Activated CD4-positive, alpha-beta T cell treated with anti-CD3 and anti-CD28 coated beads for 48 hours (primary cell): ENCODE measurements at regions not wholly inside any gene's neighbourhood (a gene's known extent, or its start where the extent isn't known, plus 50 kb on each side); places are given as distances from the start of the nearest gene placed in this dataset.
"Not testable (repeated sequence)": the region's sequence is repeated elsewhere in the genome, so short reads cannot be mapped to it uniquely, and the experiment has no call there.

Experiments used
- DNase-seq: peaks from one replicate; pipeline ENCODE4 v3.0.0-alpha.2; 2020

DNA sequence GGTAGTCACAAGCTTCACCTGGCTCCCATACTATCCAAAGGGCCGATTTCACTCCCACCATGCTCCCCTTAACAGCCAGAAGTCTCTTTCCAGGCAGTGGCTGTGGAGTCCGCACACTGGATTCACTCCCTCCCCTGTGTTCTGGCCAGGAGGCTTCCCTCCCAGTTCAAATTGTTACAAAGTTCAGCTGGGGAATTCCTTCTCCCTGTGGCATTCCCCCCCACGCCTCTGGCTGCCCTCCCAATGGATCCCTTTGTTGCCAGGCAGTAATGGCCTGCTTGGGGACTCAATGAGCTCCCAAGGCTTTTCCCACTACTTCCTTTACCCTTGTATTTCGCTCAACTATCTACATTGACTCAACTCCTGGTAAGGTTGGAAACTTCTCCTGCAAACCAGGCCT lies 1921.4 kb upstream of the PCDH20 start:
- no peak for DNase-seq

DNA sequence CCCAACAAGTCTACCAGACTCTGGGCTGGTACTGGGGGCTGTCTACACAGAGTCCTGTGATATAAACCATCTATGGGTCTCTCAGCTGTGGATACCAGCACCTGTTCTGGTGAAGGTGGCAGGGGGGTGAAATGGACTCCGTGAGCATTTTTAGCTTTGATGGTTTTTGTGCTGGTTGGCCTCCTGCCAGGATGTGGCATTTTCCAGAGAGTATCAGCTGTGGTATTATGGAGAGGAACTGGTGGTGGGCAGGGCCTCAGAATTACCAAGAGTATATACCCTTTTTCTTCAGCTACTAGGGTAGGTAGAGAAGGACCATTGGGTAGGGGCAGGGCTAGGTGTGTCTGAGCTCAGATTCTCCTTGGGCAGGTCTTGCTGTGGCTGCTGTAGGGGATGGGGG lies 1920.9 kb upstream of the PCDH20 start:
- no peak for DNase-seq

DNA sequence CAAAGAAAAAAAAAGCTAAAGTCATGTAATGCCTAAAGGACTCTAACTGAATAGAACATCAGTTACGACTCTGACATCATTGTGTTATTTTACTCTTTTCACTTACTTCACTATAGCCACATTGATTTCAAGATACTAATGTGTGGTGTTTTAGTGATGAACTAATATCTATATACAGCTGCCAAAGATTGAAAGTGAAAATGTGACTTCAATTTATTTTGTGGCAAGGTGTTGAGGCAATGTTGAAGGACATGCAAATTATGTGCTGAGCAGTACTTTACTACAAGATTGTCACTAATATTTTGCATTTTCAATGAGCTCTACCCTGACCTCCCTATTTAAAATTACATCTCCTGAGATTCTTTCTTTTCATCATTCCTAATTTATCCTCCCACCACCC lies 1911.9 kb upstream of the PCDH20 start:
- no peak for DNase-seq

DNA sequence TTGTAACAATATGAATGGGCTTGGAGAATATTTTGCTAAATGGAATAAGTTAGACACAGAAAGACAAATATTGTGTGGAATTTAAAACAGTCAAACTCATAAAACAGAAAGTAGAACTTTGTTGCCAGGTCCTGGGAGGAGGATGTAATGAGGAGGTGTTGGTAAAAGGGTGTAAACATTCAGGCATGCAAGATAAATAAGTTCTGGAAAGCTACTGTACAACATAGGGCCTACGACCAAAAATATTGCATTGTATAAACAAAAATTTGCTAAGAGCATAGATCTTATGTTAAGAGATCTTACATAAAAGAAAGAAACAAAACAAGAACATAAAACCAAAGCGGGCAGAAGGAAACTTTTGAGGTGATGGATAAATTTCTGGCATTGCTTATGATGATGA lies 1907.8 kb upstream of the PCDH20 start:
- no peak for DNase-seq

DNA sequence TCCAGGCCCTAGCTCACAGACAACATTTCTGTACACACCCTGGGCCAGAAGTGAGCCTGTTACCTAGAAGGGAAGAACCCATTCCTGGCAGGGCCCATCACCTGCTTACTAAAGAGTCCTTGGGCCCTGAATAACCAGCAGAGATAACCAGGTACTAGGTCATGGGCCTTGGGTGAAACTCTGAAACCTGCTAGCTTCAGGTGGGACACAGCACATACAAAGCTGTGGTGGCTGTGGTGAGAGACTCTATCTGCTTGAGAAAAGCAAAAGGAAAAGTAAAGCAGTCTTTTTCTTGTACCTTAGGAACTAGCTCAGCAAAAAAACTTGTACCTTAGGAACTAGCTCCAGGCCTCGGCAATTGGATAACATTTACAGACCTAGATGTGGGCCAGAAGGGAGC lies 1895.9 kb upstream of the PCDH20 start:
- DNase-seq: no peak

DNA sequence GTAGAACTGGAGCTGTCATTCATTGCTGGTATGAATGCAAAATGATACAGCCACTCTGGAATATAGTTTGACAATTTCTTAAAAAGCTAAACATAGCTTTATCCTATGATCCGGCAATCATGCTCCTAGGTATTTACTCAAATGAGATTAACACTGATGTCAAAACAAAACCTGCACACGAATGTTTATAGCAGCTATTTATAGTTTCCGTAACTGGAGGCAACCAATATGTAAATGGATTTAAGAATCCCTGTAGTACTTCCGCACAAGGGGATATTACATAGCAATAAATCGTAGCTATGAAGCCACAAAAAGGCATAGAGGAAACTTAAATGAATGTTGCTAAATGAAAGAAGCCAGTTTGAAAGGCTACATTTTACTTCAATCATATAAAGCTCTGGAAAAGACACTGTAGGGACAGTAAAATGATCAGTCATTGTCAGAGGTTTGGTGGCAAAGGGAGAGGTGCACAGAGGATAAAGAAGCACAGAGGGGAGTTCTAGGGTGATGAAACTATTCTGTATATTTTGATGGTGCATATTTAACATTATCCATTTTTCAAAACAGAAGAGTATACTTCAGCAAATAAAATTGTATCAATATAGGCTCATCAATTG lies 1893.0 kb upstream of the PCDH20 start:
- DNase-seq: no peak

DNA sequence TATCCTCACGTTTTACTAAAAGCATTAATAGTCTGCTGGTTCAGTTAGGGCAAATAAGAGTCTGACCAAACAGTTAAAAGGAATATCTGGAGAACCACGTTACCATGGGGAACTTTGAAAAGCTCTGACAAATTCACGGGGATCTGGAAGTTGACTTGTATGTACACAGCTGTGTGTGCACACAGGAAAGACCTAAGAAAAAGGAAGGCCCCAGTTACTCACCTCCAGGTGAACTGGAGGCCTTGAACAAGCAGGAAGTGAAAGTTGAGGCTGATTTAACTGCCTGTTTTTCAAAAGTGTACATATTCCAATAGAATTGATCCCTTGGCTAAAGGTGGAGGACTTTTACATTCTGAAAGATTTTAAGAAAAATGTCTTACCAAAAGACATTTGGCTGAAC lies 1891.6 kb upstream of the PCDH20 start:
- no peak for DNase-seq

DNA sequence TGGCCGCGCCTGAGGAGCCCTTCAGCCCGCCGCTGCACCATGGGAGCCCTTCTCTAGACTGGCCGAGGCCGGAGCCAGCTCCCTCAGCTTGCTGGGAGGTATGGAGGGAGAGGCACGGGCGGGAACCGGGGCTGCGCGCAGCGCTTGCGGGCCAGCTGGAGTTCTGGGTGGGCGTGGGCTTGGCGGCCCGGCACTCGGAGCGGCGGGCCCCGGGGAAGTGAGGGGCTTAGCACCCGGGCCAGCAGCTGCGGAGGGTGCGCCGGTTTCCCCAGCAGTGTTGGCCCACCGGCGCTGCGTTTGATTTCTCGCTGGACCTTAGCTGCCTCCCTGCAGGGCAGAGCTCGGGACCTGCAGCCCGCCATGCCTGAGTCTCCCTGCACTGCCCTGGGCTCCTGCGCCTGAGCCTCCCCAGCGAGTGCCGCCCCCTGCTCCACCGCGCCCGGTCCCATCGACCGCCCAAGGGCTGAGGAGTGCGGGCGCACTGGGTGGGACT lies 1890.0 kb upstream of the PCDH20 start:
- no peak for DNase-seq

DNA sequence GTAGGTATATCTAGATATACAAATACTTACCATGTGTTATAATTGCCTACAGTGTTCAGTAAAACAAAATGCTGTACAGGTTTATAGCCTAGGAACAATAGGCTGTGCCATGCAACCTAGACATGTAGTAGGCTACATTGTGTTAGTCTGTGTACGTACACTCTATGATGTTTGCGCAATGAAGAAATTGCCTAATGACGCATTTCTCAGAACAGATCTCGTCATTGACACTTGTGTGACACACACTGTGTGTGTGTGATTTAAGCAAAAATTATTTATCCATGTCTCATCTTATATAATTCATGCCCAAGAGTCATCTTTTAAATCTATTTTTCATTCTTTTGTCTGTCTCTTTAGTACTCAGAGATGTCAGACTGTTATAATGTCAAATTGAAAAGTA lies 1888.8 kb upstream of the PCDH20 start:
- no peak for DNase-seq

DNA sequence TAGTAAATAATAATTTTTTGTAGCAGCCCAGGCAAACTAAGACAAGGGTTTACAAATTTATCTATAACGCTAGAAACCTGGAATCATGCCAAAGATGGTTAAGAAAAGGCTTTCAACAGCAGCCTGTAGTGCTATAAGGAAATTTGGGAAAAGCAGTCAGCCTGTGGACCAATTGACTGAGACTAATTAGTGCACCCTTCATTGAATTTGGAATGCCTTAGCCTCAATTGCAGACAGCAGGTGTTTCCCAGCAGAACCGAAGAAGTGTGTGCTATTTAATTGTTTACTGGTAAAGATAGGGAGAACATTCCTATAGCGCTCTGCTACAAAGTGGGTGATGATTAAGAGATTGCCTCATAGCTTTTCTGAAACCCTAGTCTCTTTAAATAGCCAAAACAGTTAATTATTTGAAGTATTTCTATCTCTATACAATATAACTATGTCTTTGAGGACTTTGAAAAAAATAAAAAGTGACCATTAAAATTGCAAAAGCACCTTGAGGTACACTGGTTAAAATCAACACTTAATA lies 1884.3 kb upstream of the PCDH20 start:
- DNase-seq: no peak

DNA sequence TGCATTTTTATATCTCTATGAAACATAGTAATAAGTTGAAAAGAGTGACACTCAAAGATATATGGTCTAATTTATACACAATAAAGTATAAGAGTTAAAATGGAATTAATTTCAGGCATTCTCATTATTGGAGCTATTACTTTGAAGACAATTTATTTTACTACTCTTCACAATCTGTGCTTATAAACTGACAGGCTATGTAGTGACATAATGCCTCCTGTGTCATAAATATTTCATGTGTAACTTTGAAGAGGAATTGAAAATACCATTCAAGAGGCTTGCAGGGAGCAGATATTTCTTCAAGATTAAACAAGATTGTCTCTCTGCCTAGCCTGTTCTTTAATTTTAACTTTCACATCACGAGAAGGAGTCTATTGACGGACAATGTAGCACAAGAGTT lies 1881.5 kb upstream of the PCDH20 start:
- no peak for DNase-seq

DNA sequence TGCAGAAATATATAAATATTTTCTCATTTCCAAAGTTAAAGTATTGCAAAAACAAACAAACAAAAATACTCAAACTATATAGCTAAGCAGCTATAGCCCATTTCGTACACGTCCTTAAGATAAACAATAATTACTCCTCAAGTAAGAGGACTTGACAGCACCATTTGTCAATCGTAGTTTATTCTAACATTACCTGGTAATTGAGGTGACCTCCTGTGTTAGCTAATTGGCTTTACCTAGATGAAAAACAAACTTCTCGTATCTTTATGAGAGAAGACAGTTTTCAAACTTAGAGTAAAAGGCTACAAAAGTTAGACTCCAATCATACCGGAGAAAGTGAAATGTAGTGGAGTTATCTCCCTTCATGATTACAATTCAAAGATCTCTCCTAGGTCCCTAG lies 1876.1 kb upstream of the PCDH20 start:
- DNase-seq: no peak

DNA sequence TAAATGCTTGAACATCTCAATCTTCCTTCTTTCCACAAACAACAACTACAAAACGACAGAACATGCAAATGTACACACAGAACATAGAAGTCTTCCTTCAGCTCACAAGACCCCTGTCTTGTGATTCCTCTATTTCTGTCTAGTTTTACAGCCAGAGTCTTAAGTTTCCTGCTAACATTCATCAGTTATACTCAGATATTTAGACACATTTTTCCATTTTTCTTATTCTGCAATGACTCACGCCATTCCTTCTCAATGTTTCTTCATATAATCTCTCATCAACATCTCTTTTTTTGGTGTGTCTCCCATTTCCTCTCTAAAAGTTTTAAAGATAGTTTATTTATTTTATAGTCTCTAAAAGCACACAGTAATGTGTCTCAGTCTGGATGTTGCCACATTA lies 1872.9 kb upstream of the PCDH20 start:
- DNase-seq: no peak

DNA sequence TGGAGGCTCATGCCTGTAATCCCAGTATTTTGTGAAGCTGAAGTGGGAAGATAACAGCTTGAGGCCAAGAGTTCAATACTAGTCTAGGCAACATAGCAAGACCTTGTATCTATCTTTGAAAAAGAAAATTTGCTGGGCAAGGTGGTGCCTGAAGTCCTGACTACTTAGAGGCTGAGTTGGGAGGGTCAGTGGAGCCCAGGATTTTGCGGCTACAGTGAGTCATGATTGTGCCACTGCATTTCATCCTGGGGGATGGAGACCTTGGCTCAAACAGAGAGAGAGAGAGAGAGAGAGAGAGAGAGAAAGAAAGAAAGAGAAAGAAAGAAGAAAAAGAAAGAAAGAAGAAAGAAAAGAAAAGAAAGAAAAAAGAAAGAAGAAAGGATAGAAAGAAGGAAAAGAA lies 1872.3 kb upstream of the PCDH20 start:
- DNase-seq: no peak

DNA sequence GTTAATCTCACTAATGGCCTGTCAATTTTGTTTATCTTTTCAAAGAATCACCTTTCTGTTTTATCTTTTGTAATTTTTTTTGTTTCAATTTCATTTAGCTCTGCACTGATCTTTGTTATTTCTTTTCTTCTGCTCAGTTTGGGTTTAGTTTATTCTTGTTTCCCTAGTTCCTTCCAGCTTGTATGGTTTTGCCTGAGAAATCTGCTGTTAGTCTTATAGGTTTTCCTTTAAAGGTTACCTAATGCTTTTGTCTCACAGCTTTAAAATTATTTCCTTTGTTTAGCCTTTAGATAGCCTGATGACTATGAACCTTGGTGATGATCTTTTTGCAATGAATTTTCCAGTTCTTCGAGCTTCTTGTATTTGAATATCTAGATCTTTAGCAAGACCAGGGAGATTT lies 1869.8 kb upstream of the PCDH20 start:
- DNase-seq: no peak

DNA sequence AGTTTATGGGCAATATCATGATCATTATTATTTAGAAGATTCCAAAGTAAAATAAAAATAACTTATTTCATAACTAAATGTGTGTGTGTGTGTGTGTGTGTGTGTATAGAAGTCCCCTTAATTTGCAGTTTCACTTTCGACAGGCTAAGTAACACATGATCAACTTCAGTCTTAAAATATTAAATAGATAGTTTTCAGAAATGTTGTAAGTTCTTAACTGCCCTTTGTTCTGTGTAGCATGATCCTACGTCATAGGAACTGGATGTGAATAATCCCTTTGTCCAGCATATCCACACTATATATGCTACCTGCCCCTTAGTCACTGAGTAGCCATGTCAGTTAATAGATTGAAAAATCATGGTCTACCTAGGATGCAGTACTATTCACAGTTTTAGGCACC lies 1863.5 kb upstream of the PCDH20 start:
- no peak for DNase-seq

DNA sequence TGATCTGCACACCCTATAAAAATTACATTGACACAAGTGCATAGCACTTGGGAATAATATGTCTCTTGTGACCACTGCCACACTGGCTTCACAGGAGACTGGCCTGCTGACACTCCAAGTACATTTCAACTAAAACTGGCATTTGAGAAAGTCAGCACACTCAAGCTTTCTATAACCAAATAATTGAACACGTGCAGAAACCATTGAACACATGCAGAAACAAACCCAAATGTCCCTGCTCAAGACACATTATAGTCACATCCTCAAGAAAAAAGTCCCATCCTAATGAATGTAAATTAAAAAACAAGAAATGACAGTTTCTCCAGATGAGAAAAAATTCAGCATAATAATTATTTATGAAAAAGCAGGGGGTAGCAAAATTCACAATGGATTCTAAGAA lies 1859.1 kb upstream of the PCDH20 start:
- DNase-seq: no peak

DNA sequence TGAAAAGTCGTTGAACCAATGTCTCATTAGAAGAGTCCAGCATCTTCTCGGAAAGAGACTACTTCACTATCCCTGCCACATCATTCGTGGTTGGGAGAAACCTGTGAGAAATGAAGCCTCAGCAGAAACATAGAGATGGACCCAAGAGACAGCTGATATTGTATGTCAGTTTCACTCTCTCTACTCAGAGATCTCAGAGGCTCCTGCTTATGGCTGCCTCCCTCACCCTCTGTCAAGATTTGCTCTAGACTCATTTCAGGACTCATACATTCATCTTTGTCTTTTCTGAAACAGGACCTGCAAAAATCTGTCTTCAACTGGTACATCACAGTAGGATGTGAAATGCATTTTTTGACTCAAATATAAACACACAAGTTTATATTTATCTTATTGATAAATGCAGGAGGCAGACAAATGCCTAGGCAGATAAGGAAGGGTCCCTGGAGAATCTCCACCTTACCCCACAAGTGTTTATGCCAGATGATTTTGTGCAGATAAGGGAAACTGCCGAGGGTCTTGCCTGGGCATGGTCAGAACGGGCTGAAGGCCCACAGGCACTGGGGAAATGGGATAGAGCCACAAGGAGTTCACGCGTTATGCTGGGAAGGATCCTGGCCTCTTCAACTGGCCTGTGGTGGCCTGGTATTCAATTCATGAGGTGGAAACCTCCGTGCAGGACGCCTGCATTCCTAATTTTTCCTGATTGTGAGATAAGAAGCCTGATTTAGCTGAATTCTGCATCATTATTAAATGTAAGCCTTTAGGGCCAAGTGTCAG lies 1834.0 kb upstream of the PCDH20 start:
- DNase-seq: no peak

DNA sequence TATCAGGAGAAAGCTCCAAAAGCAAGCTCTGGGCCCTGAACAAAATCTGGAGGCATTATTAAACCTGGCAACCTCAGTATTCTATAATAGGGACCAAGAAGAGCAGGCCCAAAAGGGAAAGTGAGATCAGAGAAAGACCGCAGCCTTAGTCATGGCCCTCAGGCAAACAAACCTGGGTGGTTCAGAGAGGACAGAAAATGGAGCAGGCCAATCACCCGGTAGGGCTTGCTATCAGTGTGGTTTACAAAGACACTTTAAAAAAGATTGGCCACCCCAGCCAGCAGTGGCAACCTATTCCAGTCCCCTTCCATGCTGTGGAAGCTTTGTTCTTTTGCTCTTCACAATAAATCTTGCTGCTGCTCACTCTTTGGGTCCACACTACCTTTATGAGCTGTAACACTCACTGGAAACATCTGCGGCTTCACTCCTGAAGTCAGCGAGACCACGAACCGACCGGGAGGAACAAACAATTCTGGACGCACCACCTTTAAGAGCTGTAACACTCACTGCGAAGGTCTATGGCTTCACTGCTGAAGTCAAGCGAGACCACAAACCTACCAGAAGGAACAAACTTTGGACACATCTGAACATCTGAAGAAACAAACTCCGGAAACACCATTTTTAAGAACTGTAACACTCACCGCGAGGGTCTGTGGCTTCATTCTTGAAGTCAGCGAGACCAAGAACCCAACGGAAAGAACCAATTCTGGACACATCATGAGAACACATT lies 1821.2 kb upstream of the PCDH20 start:
- not testable (repeated sequence) for DNase-seq

DNA sequence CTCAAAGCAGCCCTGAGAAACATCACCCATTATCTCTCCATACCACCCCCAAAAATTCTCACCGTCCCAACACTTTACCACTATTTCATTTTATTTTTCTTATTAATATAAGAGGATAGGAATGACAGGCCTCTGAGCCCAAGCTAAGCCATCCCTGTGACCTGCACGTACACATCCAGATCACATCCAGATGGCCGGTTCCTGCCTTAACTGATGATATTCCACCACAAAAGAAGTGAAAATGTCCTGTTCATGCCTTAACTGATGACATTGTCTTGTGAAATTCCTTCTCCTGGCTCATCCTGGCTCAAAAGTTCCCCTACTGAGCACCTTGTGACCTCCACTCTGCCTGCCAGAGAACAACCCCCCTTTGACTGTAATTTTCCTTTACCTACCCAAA lies 1802.9 kb upstream of the PCDH20 start:
- DNase-seq: not testable (repeated sequence)

DNA sequence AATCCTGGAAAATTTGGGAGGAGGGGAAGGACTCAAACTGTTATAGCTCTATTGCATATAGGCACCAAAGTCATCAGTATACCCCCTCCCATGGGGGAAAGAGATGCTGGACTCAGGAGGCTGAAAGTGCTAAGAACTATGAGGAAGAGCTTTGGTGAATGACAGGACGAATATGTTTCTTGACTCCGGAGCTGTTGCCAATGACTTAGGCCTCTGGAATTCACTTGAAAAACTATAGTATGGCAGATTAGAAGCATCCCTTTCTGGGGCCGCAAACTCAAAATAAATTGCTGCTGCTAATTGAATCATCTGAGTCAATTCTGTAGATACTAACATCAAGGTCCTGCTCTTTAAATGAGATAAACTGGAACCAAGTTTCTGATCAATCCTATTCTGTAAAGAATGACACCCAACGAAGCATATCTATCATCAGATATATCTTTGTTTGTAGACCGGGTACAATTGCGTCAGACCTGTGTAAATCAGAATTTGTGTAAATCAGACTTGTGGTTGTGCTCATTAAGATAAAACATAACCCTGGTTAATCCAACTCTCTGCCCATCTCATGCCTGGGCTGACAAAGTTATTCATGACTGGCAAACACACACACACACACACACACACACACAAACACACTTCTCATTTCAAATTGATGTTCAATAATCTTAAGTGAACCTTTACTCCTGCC lies 1793.8 kb upstream of the PCDH20 start:
- no peak for DNase-seq

DNA sequence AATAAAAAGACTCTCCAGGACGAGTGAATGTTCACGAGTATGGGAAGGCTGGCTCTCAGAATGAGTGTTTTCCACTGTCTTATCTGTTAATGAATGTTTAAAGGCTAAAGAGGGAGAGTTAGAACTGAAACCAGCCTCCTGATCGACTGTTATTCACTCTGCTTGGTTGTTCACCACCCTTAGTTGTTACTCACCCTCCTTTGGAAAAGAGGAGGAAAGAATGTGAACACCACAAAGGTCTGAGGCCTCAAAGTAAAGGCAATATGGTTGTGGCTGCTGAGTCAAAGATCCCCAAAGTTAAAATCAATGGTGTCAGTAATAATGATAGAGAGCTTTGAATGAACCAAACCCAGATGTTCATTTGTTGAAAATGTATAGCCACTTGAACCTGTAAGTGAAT lies 1793.2 kb upstream of the PCDH20 start:
- no peak for DNase-seq

DNA sequence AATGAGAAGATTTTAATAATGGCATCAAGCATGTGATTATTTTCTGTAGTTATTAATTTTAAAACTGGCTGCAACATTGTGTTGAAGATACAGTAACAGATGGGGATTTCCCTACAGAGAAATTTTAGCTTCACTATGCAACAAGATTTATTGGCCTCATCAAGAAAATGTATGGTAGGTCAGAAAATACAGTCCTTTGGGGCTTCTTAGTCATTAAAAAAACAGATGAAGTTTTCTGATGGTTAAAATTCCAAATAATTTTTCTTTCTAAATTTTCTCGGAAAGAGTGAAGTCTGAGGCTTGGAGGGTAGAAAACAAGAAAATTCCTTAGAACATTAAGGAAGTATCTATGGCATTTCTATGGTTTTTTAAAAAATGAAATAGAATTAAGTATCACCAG lies 1790.8 kb upstream of the PCDH20 start:
- DNase-seq: no peak
